Endothelial cell of umbilical vein (primary cell): ENCODE measurements at regions not wholly inside any gene's neighbourhood (a gene's known extent, or its start where the extent isn't known, plus 50 kb on each side); places are given as distances from the start of the nearest gene placed in this dataset.

Source experiments
- BruUV-seq: library from RNA; stranded (reverse); fragments of 400-500 nt; replicated peaks from 2 replicates; lab custom pipeline; 2021; lab: Mats Ljungman, UMichigan
- CTCF ChIA-PET: fragments of 300-600, 350-600 bp; sonication (Branson Sonifier 250); formaldehyde crosslinking; loops from one replicate; lab custom pipeline; 2021; ENCODE audit warnings: antibody characterized with exemption, inconsistent platforms; lab: Charles Lee
- POLR2A ChIA-PET: fragments of 300-600, 350-600 bp; sonication (Branson Sonifier 250); formaldehyde crosslinking; loops from one replicate; lab custom pipeline; 2021; ENCODE audit warnings: antibody characterized with exemption, inconsistent platforms; lab: Charles Lee
- DNase-seq: peaks from one replicate; pipeline ENCODE4 v3.0.0-alpha.2; 2011; ENCODE audit warnings: low read depth, low spot score
- FAIRE-seq: peaks from 2 replicates; lab custom pipeline; 2011; peaks lifted over from hg19 to GRCh38; lab: Jason Lieb, UNC
- H2AFZ ChIP-seq: 2 replicates; pipeline ENCODE4 v1.6.0; 2012; ENCODE audit warnings: low read depth, low read length, control low read depth, inconsistent platforms
- H3K27ac ChIP-seq: 2 replicates; pipeline ENCODE4 v1.5.1; 2011; ENCODE audit warnings: low read depth, mild to moderate bottlenecking, control low read depth, low read length, moderate library complexity; ENCODE audit not compliant: insufficient read depth
- H3K27me3 ChIP-seq, 2 experiments: 2 replicates each; pipeline versions ENCODE4 v1.6.0 to v1.6.1; 2011; ENCODE audit warnings: low read length in 2 of 2, mixed read lengths in 1 of 2; ENCODE audit not compliant: control insufficient read depth in 2 of 2, insufficient read depth in 2 of 2
- H3K36me3 ChIP-seq, 2 experiments: 2 replicates in 1 of 2; 3 replicates in 1 of 2; pipeline ENCODE4 v1.5.1; 2011; ENCODE audit warnings: low read length in 2 of 2, mild to moderate bottlenecking in 1 of 2, moderate library complexity in 1 of 2; ENCODE audit not compliant: control insufficient read depth in 2 of 2, insufficient read depth in 2 of 2; ENCODE audit errors: extremely low read depth in 1 of 2
- H3K4me1 ChIP-seq: 3 replicates; pipeline ENCODE4 v1.5.1; 2011; ENCODE audit warnings: mild to moderate bottlenecking, low read length; ENCODE audit not compliant: control insufficient read depth, insufficient read depth; ENCODE audit errors: extremely low read depth
- H3K4me2 ChIP-seq: 2 replicates; pipeline ENCODE4 v1.6.1; 2011; ENCODE audit warnings: low read length, control low read depth, mixed read lengths; ENCODE audit not compliant: insufficient read depth
- H3K4me3 ChIP-seq, 3 experiments: fragments of 200-600 bp in 1 of 3; sonication (generic), shearing (Covaris generic) in 1 of 3; replicated peaks in 1 of 3; 2 replicates each; pipeline ENCODE4 v1.5.1; 2011 to 2016; ENCODE audit warnings: control low read depth in 3 of 3, low read length in 3 of 3, mild to moderate bottlenecking in 2 of 3, inconsistent platforms in 1 of 3, low read depth in 1 of 3, moderate library complexity in 1 of 3; ENCODE audit not compliant: insufficient read depth in 1 of 3
- H3K79me2 ChIP-seq: 2 replicates; pipeline ENCODE4 v1.6.0; 2012; ENCODE audit warnings: low read length, inconsistent platforms; ENCODE audit not compliant: control insufficient read depth, insufficient read depth
- H3K9ac ChIP-seq: replicated peaks from 2 replicates; pipeline ENCODE3; 2011; ENCODE audit warnings: low read length, control low read depth; ENCODE audit not compliant: insufficient read depth; ENCODE audit errors: extremely low read depth
- H3K9me1 ChIP-seq: replicated peaks from 3 replicates; pipeline ENCODE4 v1.6.0; 2011; ENCODE audit warnings: mild to moderate bottlenecking, low read length; ENCODE audit not compliant: control insufficient read depth, insufficient read depth; ENCODE audit errors: extremely low read depth
- H3K9me3 ChIP-seq: replicated peaks from 2 replicates; pipeline ENCODE4 v1.5.1; 2012; ENCODE audit warnings: low read length, inconsistent platforms; ENCODE audit not compliant: control insufficient read depth, insufficient read depth
- H4K20me1 ChIP-seq: replicated peaks from 2 replicates; pipeline ENCODE3; 2011; ENCODE audit warnings: mild to moderate bottlenecking, low read length; ENCODE audit not compliant: control insufficient read depth, insufficient read depth; ENCODE audit errors: extremely low read depth
- CTCF ChIP-seq, 2 donors: IDR thresholded peaks; 1 replicate in 1 of 2; 2 replicates in 1 of 2; pipeline ENCODE4 v1.5.1; 2011; ENCODE audit warnings: low read length in 2 of 2, mild to moderate bottlenecking in 2 of 2, moderate library complexity in 2 of 2, control low read depth in 1 of 2, inconsistent platforms in 1 of 2, low read depth in 1 of 2; ENCODE audit not compliant: insufficient read depth in 1 of 2; ENCODE audit errors: extremely low read depth in 1 of 2
- EZH2 ChIP-seq: IDR thresholded peaks from 2 replicates; pipeline ENCODE4 v1.6.1; 2012; ENCODE audit warnings: borderline replicate concordance, low read depth, mild to moderate bottlenecking, moderate library complexity, low read length, inconsistent platforms; ENCODE audit not compliant: severe bottlenecking
- FOS ChIP-seq: IDR thresholded peaks from 2 replicates; pipeline ENCODE4 v1.6.1; 2011; ENCODE audit warnings: mild to moderate bottlenecking, low read length, moderate library complexity, borderline replicate concordance; ENCODE audit not compliant: insufficient read depth
- GATA2 ChIP-seq: IDR thresholded peaks from 2 replicates; pipeline ENCODE4 v1.7.0; 2011; ENCODE audit warnings: low read depth, mild to moderate bottlenecking, moderate library complexity, mixed read lengths, low read length; ENCODE audit not compliant: insufficient read length, insufficient read depth
- JUN ChIP-seq: IDR thresholded peaks from 2 replicates; pipeline ENCODE4 v1.6.1; 2011; ENCODE audit warnings: borderline replicate concordance, low read depth; ENCODE audit not compliant: insufficient read length, insufficient read depth
- MYC ChIP-seq: IDR thresholded peaks from one replicate; pipeline ENCODE4 v1.6.1; 2011; ENCODE audit warnings: mild to moderate bottlenecking, low read depth, low read length
- POLR2A ChIP-seq: IDR thresholded peaks from 2 replicates; pipeline ENCODE4 v1.6.1; 2012; ENCODE audit warnings: low read depth, mild to moderate bottlenecking, control low read depth, low read length
- POLR2AphosphoS5 ChIP-seq: IDR thresholded peaks from 2 replicates; pipeline ENCODE4 v1.6.1; 2012; ENCODE audit warnings: low read depth, mild to moderate bottlenecking, control low read depth, low read length, moderate library complexity; ENCODE audit not compliant: insufficient read depth
- dilution Hi-C: fragments of 300-500 bp; cut with MboI; formaldehyde crosslinking; loops from one replicate; pipeline ENCODE4 v1.15.0; 2019; ENCODE audit warnings: low sequenced_read_pairs; ENCODE audit not compliant: extremely low pct_ligation_motif_present
- intact Hi-C: fragments of 100-400 bp; cut with micrococcal nuclease; formaldehyde crosslinking; loops from one replicate; pipeline ENCODE4 v1.10.0; 2022
- TF ChIP-seq, protein P1 (sequence below): IDR thresholded peaks from 2 replicates; pipeline ENCODE4 v1.6.1; 2011; ENCODE audit not compliant: insufficient read depth, insufficient read length

DNA sequence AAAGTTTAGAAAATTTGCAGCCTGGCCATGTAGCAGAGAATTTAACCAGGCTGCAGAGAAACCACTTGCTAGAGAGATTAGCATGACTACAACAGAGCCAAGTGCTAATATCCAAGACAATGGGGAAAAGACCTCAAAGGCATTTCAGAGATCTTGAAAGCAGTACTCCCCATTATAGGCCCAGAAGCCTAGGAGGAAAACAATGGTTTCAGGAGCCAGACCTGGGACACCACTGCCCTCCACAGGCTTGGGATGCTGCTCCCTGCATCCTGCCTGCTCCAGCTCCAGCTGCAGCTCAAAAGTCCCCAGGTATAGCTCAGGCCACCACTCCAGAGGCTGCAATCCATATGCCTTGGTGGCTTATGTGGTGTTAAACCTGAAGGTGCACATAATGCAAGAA lies 101.5 kb upstream of the TMEM72 start:
- no peak overlapping the region for H3K4me3 ChIP-seq
- no peaks in the 10 kb centered on the region for H3K9me1 ChIP-seq
- no peak overlapping the region for H3K9ac ChIP-seq
- DNase-seq (no peak), FAIRE-seq (no peak)
- intact Hi-C loops (no loop called here), dilution Hi-C loops (no loop called here)
- H3K79me2 ChIP-seq: no peaks in the 10 kb centered on the region
- TF ChIP-seq JUN (no peak), FOS (no peak), MYC (no peak), GATA2 (no peak), EZH2 (no peak), POLR2AphosphoS5 (no peak), POLR2A (no peak), CTCF (IDR thresholded peaks at IDR 0.05; ENCODE audit: extremely low read depth in 1 of 2, insufficient read depth in 1 of 2, low read depth in 1 of 2, low read length in 2 of 2) (no peak)
- TF ChIP-seq, protein P1, sequence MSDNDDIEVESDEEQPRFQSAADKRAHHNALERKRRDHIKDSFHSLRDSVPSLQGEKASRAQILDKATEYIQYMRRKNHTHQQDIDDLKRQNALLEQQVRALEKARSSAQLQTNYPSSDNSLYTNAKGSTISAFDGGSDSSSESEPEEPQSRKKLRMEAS: no peak
- H3K4me1 ChIP-seq: no peaks in the 10 kb centered on the region
- H2AFZ ChIP-seq: no peak overlapping the region
- POLR2A ChIA-PET: no interaction called here
- no peaks in the 10 kb centered on the region for H3K36me3 ChIP-seq
- H3K9me3 ChIP-seq: no peaks in the 10 kb centered on the region
- no TSS peak for BruUV-seq
- CTCF ChIA-PET: no interaction called here
- no peak overlapping the region for H3K4me2 ChIP-seq
- H3K27me3 ChIP-seq: peaks cover 0 to 2% of the 10 kb centered on the region in 2 experiments
- H4K20me1 ChIP-seq: no peaks in the 10 kb centered on the region
- no peak overlapping the region for H3K27ac ChIP-seq
